Astrocyte (in vitro differentiated cells and primary cell): ENCODE measurements at regions not wholly inside any gene's neighbourhood (a gene's known extent, or its start where the extent isn't known, plus 50 kb on each side); places are given as distances from the start of the nearest gene placed in this dataset.

Experiments used
- DNase-seq: peaks from one replicate; pipeline ENCODE4 v3.0.0-alpha.2; 2010; ENCODE audit warnings: low read depth
- FAIRE-seq: peaks from 2 replicates; lab custom pipeline; 2011; peaks lifted over from hg19 to GRCh38; lab: Jason Lieb, UNC
- H2AFZ ChIP-seq: 2 replicates; pipeline ENCODE4 v1.6.0; 2012; ENCODE audit warnings: low read depth, low read length, inconsistent platforms
- H3K27ac ChIP-seq: 2 replicates; pipeline ENCODE4 v1.5.1; 2011; ENCODE audit warnings: low read depth, low read length, inconsistent platforms
- H3K27me3 ChIP-seq: 2 replicates; pipeline ENCODE4 v1.6.0; 2011; ENCODE audit warnings: low read length, inconsistent platforms; ENCODE audit not compliant: insufficient read depth
- H3K36me3 ChIP-seq: 2 replicates; pipeline ENCODE4 v1.5.1; 2011; ENCODE audit warnings: low read length, inconsistent platforms; ENCODE audit not compliant: insufficient read depth
- H3K4me1 ChIP-seq: 2 replicates; pipeline ENCODE4 v1.5.1; 2011; ENCODE audit warnings: low read length, inconsistent platforms; ENCODE audit not compliant: insufficient read depth
- H3K4me2 ChIP-seq: 2 replicates; pipeline ENCODE4 v1.6.0; 2012; ENCODE audit warnings: low read length, inconsistent platforms
- H3K4me3 ChIP-seq: 2 replicates; pipeline ENCODE4 v1.5.1; 2011; ENCODE audit warnings: low read depth, mild to moderate bottlenecking, low read length, inconsistent platforms; ENCODE audit not compliant: insufficient read depth
- H3K79me2 ChIP-seq: 2 replicates; pipeline ENCODE4 v1.6.0; 2012; ENCODE audit warnings: mild to moderate bottlenecking, low read length, inconsistent platforms; ENCODE audit not compliant: insufficient read depth
- H3K9ac ChIP-seq: 2 replicates; pipeline ENCODE4 v1.6.0; 2012; ENCODE audit warnings: mild to moderate bottlenecking, low read length, inconsistent platforms
- H3K9me3 ChIP-seq: 2 replicates; pipeline ENCODE4 v1.5.1; 2012; ENCODE audit warnings: low read depth, mild to moderate bottlenecking, low read length, inconsistent platforms; ENCODE audit not compliant: insufficient read depth
- H4K20me1 ChIP-seq: 2 replicates; pipeline ENCODE4 v1.6.0; 2012; ENCODE audit warnings: low read length, inconsistent platforms; ENCODE audit not compliant: insufficient read depth
- H3K27ac Mint-ChIP-seq: one replicate; pipeline ENCODE4 v1.8.0; 2021; ENCODE audit warnings: mild to moderate bottlenecking, mixed read lengths; ENCODE audit not compliant: unreplicated experiment
- H3K27me3 Mint-ChIP-seq: one replicate; pipeline ENCODE4 v1.8.0; 2021; ENCODE audit warnings: low read depth, mixed read lengths; ENCODE audit not compliant: unreplicated experiment
- H3K36me3 Mint-ChIP-seq: one replicate; pipeline ENCODE4 v1.8.0; 2021; ENCODE audit warnings: low read depth, mixed read lengths; ENCODE audit not compliant: unreplicated experiment
- H3K4me1 Mint-ChIP-seq: one replicate; pipeline ENCODE4 v1.8.0; 2021; ENCODE audit warnings: low read depth, mixed read lengths; ENCODE audit not compliant: unreplicated experiment
- H3K4me3 Mint-ChIP-seq: one replicate; pipeline ENCODE4 v1.8.0; 2021; ENCODE audit warnings: mild to moderate bottlenecking, moderate library complexity, mixed read lengths; ENCODE audit not compliant: unreplicated experiment
- H3K9me3 Mint-ChIP-seq: one replicate; pipeline ENCODE4 v1.8.0; 2021; ENCODE audit warnings: mild to moderate bottlenecking, mixed read lengths; ENCODE audit not compliant: unreplicated experiment
- EZH2 ChIP-seq: IDR thresholded peaks from 2 replicates; pipeline ENCODE4 v1.6.1; 2012; ENCODE audit warnings: mild to moderate bottlenecking, low read length, inconsistent platforms; ENCODE audit not compliant: insufficient read depth
- TF ChIP-seq, protein P1 (sequence below): IDR thresholded peaks from 2 replicates; pipeline ENCODE4 v1.5.1; 2011; ENCODE audit warnings: low read depth, mild to moderate bottlenecking, inconsistent platforms, low read length, moderate library complexity; ENCODE audit not compliant: insufficient read depth

GRCh38 chr2:21281791-21282514 is 158.2 kb downstream of the TDRD15 start:
- no peak overlapping the region for H3K27ac Mint-ChIP-seq
- TF ChIP-seq, protein P1, sequence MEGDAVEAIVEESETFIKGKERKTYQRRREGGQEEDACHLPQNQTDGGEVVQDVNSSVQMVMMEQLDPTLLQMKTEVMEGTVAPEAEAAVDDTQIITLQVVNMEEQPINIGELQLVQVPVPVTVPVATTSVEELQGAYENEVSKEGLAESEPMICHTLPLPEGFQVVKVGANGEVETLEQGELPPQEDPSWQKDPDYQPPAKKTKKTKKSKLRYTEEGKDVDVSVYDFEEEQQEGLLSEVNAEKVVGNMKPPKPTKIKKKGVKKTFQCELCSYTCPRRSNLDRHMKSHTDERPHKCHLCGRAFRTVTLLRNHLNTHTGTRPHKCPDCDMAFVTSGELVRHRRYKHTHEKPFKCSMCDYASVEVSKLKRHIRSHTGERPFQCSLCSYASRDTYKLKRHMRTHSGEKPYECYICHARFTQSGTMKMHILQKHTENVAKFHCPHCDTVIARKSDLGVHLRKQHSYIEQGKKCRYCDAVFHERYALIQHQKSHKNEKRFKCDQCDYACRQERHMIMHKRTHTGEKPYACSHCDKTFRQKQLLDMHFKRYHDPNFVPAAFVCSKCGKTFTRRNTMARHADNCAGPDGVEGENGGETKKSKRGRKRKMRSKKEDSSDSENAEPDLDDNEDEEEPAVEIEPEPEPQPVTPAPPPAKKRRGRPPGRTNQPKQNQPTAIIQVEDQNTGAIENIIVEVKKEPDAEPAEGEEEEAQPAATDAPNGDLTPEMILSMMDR = no peak
- TF ChIP-seq EZH2 = no peak
- no peaks in the 10 kb centered on the region for H4K20me1 ChIP-seq
- H3K4me1 Mint-ChIP-seq = no peaks in the 10 kb centered on the region
- H3K4me1 ChIP-seq = no peaks in the 10 kb centered on the region
- no peaks in the 10 kb centered on the region for H3K27me3 ChIP-seq
- H3K4me3 Mint-ChIP-seq = no peak overlapping the region
- H3K79me2 ChIP-seq = no peaks in the 10 kb centered on the region
- no peak overlapping the region for H3K27ac ChIP-seq
- no peaks in the 10 kb centered on the region for H3K36me3 ChIP-seq
- no peaks in the 10 kb centered on the region for H3K36me3 Mint-ChIP-seq
- no peak for FAIRE-seq
- no peaks in the 10 kb centered on the region for H3K9me3 Mint-ChIP-seq
- no peak overlapping the region for H3K4me3 ChIP-seq
- H3K9me3 ChIP-seq = no peaks in the 10 kb centered on the region
- DNase-seq = no peak
- H3K4me2 ChIP-seq = no peak overlapping the region
- no peak overlapping the region for H2AFZ ChIP-seq
- H3K27me3 Mint-ChIP-seq = peaks cover 17% of the 10 kb centered on the region
- no peak overlapping the region for H3K9ac ChIP-seq

GRCh38 chr2:21282515-21282898 is 158.7 kb downstream of the TDRD15 start:
- no peak overlapping the region for H3K27ac ChIP-seq
- no peaks in the 10 kb centered on the region for H3K9me3 ChIP-seq
- FAIRE-seq (no peak), DNase-seq (no peak)
- TF ChIP-seq, protein P1 = no peak
- no peak for TF ChIP-seq EZH2
- H3K79me2 ChIP-seq = no peaks in the 10 kb centered on the region
- H3K36me3 ChIP-seq = no peaks in the 10 kb centered on the region
- Mint-ChIP-seq H3K9me3 (no peaks in the 10 kb centered on the region), H3K4me3 (no peak overlapping the region), H3K36me3 (no peaks in the 10 kb centered on the region), H3K27ac (no peak overlapping the region), H3K4me1 (no peaks in the 10 kb centered on the region), H3K27me3 (peaks cover 15% of the 10 kb centered on the region)
- H3K4me1 ChIP-seq = no peaks in the 10 kb centered on the region
- no peaks in the 10 kb centered on the region for H3K27me3 ChIP-seq
- H4K20me1 ChIP-seq = no peaks in the 10 kb centered on the region
- H3K9ac ChIP-seq = no peak overlapping the region
- no peak overlapping the region for H3K4me2 ChIP-seq
- H2AFZ ChIP-seq = no peak overlapping the region
- H3K4me3 ChIP-seq = no peak overlapping the region

GRCh38 chr2:21288299-21288698 is 164.5 kb downstream of the TDRD15 start:
- Mint-ChIP-seq H3K9me3 (no peaks in the 10 kb centered on the region), H3K27ac (peak overlapping the region; percentile 55), H3K4me1 (peaks cover 24% of the 10 kb centered on the region), H3K27me3 (no peaks in the 10 kb centered on the region), H3K4me3 (no peak overlapping the region), H3K36me3 (no peaks in the 10 kb centered on the region)
- no peak overlapping the region for H3K27ac ChIP-seq
- H3K4me2 ChIP-seq = no peak overlapping the region
- no peak for DNase-seq
- H3K4me1 ChIP-seq = no peaks in the 10 kb centered on the region
- no peak overlapping the region for H3K9ac ChIP-seq
- H3K79me2 ChIP-seq = no peaks in the 10 kb centered on the region
- no peaks in the 10 kb centered on the region for H3K36me3 ChIP-seq
- no peaks in the 10 kb centered on the region for H3K27me3 ChIP-seq
- no peaks in the 10 kb centered on the region for H3K9me3 ChIP-seq
- H2AFZ ChIP-seq = no peak overlapping the region
- no peak overlapping the region for H3K4me3 ChIP-seq
- no peak for FAIRE-seq
- TF ChIP-seq EZH2 = no peak
- TF ChIP-seq, protein P1 = no peak
- H4K20me1 ChIP-seq = no peaks in the 10 kb centered on the region
